ENCODE measurements at regions not wholly inside any gene's neighbourhood (a gene's known extent, or its start where the extent isn't known, plus 50 kb on each side); places are given as distances from the start of the nearest gene placed in this dataset.

DNA sequence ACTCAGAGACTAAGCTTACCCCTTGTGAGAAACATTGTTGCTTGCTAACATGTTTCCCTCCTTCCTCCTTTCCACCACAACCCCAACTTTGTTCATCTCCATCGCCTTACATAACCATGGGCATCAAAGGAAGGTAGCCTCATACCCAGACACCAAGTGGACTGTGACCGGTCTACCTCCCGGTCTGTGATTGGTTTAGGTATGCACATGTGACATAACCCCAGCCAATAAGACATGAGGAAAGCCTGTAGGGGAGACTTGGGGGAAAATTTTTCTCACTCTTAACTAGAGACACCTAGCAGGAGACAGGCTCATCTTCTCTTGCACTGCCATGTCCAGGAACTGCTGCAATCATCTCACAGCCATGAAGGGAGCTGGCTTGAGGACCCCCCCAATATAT, 120.7 kb downstream of the CDC7 start:
- Mint-ChIP-seq H3K4me3 (ENCODE audit: low read depth) (no peak overlapping the region), H3K4me1 (ENCODE audit: low read depth) (no peaks in the 10 kb centered on the region), H3K9me3 (ENCODE audit: low read depth) (peaks cover 5% of the 10 kb centered on the region), H3K36me3 (ENCODE audit: insufficient read depth) (no peaks in the 10 kb centered on the region), H3K27me3 (peaks cover 3% of the 10 kb centered on the region), H3K27ac (no peak overlapping the region)
- TF ChIP-seq, protein P1, sequence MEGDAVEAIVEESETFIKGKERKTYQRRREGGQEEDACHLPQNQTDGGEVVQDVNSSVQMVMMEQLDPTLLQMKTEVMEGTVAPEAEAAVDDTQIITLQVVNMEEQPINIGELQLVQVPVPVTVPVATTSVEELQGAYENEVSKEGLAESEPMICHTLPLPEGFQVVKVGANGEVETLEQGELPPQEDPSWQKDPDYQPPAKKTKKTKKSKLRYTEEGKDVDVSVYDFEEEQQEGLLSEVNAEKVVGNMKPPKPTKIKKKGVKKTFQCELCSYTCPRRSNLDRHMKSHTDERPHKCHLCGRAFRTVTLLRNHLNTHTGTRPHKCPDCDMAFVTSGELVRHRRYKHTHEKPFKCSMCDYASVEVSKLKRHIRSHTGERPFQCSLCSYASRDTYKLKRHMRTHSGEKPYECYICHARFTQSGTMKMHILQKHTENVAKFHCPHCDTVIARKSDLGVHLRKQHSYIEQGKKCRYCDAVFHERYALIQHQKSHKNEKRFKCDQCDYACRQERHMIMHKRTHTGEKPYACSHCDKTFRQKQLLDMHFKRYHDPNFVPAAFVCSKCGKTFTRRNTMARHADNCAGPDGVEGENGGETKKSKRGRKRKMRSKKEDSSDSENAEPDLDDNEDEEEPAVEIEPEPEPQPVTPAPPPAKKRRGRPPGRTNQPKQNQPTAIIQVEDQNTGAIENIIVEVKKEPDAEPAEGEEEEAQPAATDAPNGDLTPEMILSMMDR (IDR thresholded peaks at IDR 0.05; ENCODE audit: unreplicated experiment), result no peak
- DNase-seq (ENCODE audit: low spot score, unreplicated experiment), result no peak

DNA sequence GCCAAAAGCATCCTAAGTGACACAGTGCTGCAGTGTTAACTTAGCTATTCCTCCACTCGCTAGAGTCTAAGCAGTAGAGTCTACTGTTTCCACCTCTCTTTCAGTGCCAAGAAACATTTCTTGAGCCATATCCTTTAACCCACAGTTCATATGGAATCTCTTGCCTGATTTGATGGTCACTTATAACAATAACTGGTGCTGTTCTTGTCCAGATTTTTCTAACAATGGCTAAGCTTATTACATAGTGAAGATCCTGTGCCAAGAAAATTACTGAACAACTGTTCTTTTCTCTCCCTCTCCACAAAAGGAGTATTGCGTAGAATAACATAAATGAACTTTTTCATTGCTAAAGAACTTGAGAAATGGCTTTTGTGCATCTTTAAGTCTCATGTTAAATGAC, 121.3 kb downstream of the CDC7 start:
- H3K36me3 Mint-ChIP-seq (ENCODE audit: insufficient read depth), result no peaks in the 10 kb centered on the region
- DNase-seq (ENCODE audit: low spot score, unreplicated experiment), result no peak
- no peak overlapping the region for H3K27ac Mint-ChIP-seq
- H3K4me1 Mint-ChIP-seq (ENCODE audit: low read depth), result no peaks in the 10 kb centered on the region
- H3K27me3 Mint-ChIP-seq, result peaks cover under 1% of the 10 kb centered on the region
- peaks cover 5% of the 10 kb centered on the region for H3K9me3 Mint-ChIP-seq (ENCODE audit: low read depth)
- no peak overlapping the region for H3K4me3 Mint-ChIP-seq (ENCODE audit: low read depth)
- TF ChIP-seq, protein P1 (IDR thresholded peaks at IDR 0.05; ENCODE audit: unreplicated experiment), result no peak

DNA sequence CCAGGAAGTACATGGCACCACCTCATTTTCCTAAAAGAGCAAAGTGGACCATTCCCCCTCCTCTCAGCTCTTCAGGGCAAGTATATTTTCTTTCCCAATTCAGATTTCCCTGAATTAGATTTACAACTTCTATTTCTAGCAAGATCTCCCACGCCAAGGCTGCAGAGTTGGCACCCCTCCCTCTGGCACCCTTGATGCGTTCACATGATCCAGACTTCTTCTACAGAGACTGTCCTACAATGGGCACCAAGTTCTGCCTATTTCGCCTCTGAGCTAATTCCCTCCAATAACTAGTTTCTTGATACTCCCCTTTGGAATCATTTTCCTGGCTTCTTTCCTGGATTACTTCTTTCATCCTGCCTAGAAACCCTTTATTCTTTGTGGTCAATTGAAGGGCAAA, 122.0 kb downstream of the CDC7 start:
- Mint-ChIP-seq H3K4me1 (ENCODE audit: low read depth) (no peaks in the 10 kb centered on the region), H3K9me3 (ENCODE audit: low read depth) (peaks cover 5% of the 10 kb centered on the region), H3K27ac (no peak overlapping the region), H3K4me3 (ENCODE audit: low read depth) (no peak overlapping the region), H3K36me3 (ENCODE audit: insufficient read depth) (no peaks in the 10 kb centered on the region), H3K27me3 (no peaks in the 10 kb centered on the region)
- TF ChIP-seq, protein P1 (IDR thresholded peaks at IDR 0.05; ENCODE audit: unreplicated experiment), result no peak
- DNase-seq (ENCODE audit: low spot score, unreplicated experiment), result no peak

DNA sequence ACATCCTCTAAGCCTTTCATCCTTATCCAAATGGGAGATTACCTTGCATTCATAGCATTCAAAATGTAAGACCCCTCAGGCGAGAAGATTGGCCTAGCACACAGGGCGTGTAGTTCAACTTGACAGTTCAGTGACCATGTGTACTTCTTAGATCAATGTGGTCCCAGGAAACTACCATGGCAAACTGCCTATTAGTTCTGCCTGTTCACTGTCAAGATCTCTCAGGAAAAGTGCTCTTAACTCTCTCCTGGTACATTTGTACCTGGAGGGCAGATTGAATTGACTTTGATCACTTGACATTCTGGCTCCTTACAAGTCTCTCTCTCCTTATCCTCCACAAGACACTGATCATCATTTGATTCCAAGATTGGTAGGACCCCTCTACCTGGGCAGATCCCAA, 122.4 kb downstream of the CDC7 start:
- no peaks in the 10 kb centered on the region for H3K36me3 Mint-ChIP-seq (ENCODE audit: insufficient read depth)
- H3K27me3 Mint-ChIP-seq, result no peaks in the 10 kb centered on the region
- TF ChIP-seq, protein P1 (IDR thresholded peaks at IDR 0.05; ENCODE audit: unreplicated experiment), result no peak
- no peak overlapping the region for H3K27ac Mint-ChIP-seq
- H3K9me3 Mint-ChIP-seq (ENCODE audit: low read depth), result peaks cover 5% of the 10 kb centered on the region
- DNase-seq (ENCODE audit: low spot score, unreplicated experiment), result no peak
- H3K4me1 Mint-ChIP-seq (ENCODE audit: low read depth), result no peaks in the 10 kb centered on the region
- no peak overlapping the region for H3K4me3 Mint-ChIP-seq (ENCODE audit: low read depth)

DNA sequence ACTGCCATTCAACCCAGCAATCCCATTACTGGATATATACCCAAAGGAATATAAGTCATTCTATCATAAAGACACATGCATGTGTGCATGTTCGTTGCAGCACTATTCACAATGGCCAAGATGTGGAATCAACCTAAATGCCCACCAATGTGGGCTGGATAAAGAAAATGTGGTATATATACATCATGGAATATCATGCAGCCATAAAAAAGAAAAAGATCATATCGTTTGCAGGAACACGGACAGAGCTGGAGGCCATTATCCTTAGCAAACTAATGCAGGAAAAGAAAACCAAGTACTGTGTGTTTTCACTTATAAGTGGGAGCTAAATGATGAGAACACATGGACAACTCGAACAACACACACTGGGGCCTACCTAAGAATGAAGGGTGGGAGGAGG, 123.7 kb downstream of the CDC7 start:
- no peak overlapping the region for H3K4me3 Mint-ChIP-seq (ENCODE audit: low read depth)
- peaks cover 5% of the 10 kb centered on the region for H3K9me3 Mint-ChIP-seq (ENCODE audit: low read depth)
- H3K27me3 Mint-ChIP-seq, result no peaks in the 10 kb centered on the region
- H3K27ac Mint-ChIP-seq, result no peak overlapping the region
- DNase-seq (ENCODE audit: low spot score, unreplicated experiment), result no peak
- no peaks in the 10 kb centered on the region for H3K4me1 Mint-ChIP-seq (ENCODE audit: low read depth)
- H3K36me3 Mint-ChIP-seq (ENCODE audit: insufficient read depth), result no peaks in the 10 kb centered on the region
- TF ChIP-seq, protein P1 (IDR thresholded peaks at IDR 0.05; ENCODE audit: unreplicated experiment), result no peak

All from progenitor cell of endocrine pancreas (in vitro differentiated cells).